GF-D8 (cell line): ENCODE measurements at regions not wholly inside any gene's neighbourhood (a gene's known extent, or its start where the extent isn't known, plus 50 kb on each side); places are given as distances from the start of the nearest gene placed in this dataset.
"Not testable (repeated sequence)": the region's sequence is repeated elsewhere in the genome, so short reads cannot be mapped to it uniquely, and the experiment has no call there.

Source experiments
- DNase-seq: peaks from one replicate; lab custom pipeline; 2025; lab: John Stamatoyannopoulos, UW

- no peak for DNase-seq
Measured at GRCh38 chr16:59108374-59108773, 374.3 kb upstream of the GOT2 start.

DNA sequence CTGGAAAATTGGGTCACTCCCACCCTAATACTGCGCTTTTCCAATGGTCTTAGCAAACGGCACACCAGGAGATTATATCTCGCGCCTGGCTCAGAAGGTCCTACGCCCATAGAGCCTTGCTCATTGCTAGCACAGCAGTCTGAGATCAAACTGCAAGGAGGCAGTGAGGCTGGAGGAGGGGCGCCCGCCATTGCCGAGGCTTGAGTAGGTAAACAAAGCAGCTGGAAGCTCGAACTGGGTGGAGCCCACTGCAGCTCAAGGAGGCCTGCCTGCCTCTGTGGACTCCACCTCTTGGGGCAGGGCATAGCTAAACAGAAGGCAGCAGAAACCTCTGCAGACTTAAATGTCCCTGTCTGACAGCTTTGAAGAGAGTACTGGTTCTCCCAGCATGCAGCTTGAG is 362.6 kb upstream of the GOT2 start:
- not testable (repeated sequence) for DNase-seq

DNA sequence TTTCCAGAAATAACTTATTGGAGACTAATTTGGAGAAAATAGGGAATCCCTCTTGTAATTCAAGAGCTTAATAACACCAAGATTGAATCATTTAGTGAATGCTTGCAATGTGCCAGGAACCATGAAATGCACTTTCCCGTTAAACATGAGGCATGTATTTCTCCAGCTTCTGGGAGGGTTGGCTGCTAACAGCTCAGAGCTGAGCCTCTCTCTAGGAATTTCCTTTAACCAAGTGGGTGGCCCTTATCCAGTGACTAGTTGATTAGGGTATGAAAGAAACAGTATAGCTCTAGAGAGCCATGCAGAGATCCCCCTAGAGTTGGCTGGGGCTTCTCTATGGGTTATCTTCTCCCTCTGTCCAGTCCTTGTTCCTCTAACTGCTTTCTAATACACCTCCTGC is 356.4 kb upstream of the GOT2 start:
- no peak for DNase-seq

DNA sequence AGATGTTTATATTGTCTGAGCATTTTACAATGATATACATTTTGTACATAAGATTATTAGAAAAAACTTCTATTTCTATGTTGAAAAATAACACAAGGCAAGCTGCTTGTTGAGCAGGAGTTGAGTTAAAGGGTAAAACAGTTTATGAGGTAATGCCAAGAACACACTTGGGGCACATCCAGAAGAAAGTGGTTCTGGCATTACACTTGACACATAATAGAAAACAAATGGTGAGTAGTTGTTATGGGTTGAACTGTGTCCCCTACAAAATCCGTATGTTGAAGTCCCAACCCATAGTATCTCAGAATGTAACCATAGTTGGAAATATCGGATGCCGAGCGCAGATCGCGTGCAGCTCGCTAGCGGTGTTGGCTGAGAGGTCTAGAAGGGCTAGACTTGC is 354.3 kb upstream of the GOT2 start:
- no peak for DNase-seq

GRCh38 chr16:59087641-59088040 is 353.5 kb upstream of the GOT2 start:
- no peak for DNase-seq

GRCh38 chr16:59067205-59067604 is 333.1 kb upstream of the GOT2 start:
- DNase-seq: peak; percentile 85

DNA sequence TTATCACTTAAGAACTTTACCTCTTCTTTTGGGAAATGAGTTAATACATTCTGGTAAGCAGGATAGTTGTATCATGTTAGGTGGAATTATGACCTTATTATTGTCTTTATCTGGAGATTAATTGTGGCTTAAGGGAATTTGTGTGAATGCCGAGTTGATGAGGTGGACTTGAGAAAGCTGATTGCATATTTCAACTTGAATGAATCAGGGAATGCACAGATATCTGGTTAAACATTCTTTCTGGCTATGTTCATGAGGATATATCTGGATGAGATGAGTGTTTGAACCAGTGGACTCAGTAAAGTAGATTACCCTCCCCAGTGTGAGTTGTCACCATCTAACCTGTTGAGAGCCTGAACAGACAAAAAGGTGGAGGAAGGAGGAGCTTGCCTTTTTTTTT is 326.1 kb upstream of the GOT2 start:
- no peak for DNase-seq

GRCh38 chr16:59058250-59058649 is 324.1 kb upstream of the GOT2 start:
- no peak for DNase-seq

DNA sequence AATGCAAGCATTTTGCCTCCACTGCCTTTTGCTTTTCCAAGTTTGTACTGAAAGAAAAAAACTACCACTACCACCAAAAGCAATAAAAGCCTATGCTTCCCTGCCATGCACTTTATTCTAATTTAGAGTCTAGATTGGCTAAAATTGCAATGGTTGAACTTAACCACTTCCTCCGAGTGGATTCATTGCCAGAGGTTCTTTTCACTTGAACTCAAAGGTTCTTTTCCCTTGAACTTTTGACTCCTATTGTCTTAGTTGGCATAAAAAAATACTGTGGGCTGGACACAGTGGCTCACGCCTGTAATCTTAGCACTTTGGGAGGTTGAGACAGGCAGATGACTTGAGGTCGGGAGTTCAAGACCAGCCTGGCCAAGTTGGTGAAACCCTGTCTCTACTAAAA is 319.8 kb upstream of the GOT2 start:
- DNase-seq: no peak

DNA sequence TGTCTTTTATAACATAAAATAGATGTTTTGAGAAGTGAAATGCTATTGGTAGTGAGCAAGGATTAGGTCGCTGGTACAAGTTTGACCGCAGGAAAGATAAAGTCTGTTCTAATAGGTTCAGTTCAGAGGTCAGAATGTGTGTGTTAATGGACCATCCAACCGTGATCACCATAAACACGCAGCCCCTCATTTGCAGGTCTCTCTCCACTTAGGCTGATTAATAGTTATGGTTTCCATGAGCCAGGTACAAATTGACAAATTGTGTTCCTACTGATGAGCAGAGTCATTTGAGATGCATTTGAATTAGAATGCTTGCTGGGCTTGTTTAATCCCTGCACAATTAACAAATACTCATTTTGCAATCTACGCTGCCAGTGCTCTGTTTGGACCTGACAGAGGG is 318.1 kb upstream of the GOT2 start:
- DNase-seq: no peak

DNA sequence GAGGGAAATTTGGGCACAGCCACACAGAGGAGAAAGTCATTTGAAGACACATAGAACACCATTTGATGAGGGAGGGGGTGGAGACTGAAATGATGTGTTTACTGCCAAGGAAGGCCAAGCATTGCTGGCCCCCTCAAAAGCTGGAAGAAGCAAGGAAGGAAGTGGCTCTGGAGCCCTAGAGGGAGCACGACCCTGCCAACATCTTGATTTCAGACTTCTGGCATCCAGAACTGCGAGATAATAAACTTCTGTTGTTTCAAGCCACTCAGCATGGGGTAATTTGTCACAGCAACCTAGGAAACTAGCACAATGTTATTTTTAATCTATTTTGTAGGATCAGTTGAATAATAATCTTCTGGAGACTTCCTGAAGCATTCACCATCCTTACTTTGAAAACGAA is 314.8 kb upstream of the GOT2 start:
- no peak for DNase-seq

DNA sequence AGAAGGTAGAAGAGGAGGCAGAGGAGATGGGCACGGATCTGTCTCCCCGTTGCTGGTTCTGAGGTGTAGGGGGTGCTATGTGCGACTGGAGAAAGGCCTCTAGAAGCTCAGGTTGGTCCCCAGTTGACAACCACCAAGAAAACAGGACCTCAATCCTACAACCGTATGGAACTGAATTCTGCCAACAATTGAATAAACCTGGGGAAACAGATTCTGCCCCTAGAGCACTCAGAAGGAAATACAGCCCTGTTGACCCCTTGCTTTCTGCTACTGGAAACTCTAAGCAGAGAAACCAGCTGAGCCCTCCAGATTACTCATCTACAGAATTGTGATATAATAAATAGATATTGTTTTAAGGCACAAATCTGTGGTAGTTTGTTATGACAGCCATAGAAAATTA is 313.0 kb upstream of the GOT2 start:
- DNase-seq: no peak

- DNase-seq: no peak
Measured at GRCh38 chr16:59046335-59046734, 312.2 kb upstream of the GOT2 start.

GRCh38 chr16:59045501-59045900 is 311.4 kb upstream of the GOT2 start:
- DNase-seq: no peak

GRCh38 chr16:59044616-59045015 is 310.5 kb upstream of the GOT2 start:
- DNase-seq: no peak

GRCh38 chr16:59042301-59042700 is 308.2 kb upstream of the GOT2 start:
- peak; percentile 63 for DNase-seq

- peak; percentile 4 for DNase-seq
Measured at GRCh38 chr16:59039066-59039720, 305.1 kb upstream of the GOT2 start.

- DNase-seq: no peak
Measured at GRCh38 chr16:59030923-59031485, 296.9 kb upstream of the GOT2 start.

GRCh38 chr16:59021751-59022150 is 287.6 kb upstream of the GOT2 start:
- no peak for DNase-seq

GRCh38 chr16:59013930-59014329 is 279.8 kb upstream of the GOT2 start:
- no peak for DNase-seq

GRCh38 chr16:58999762-59000161 is 265.6 kb upstream of the GOT2 start:
- DNase-seq: no peak

- DNase-seq: not testable (repeated sequence)
Measured at GRCh38 chr16:58992755-58993154, 258.6 kb upstream of the GOT2 start.

- not testable (repeated sequence) for DNase-seq
Measured at GRCh38 chr16:58983181-58983965, 249.3 kb upstream of the GOT2 start.
